GM10266 (cell line): ENCODE measurements at regions not wholly inside any gene's neighbourhood (a gene's known extent, or its start where the extent isn't known, plus 50 kb on each side); places are given as distances from the start of the nearest gene placed in this dataset.
A peak's percentile ranks its signal among the peaks of the same experiment; 100 is the strongest.

Experiments used
- DNase-seq: peaks from one replicate; pipeline ENCODE4 v3.0.0; 2012; ENCODE audit errors: extremely low spot score
- CTCF ChIP-seq: IDR thresholded peaks from 2 replicates; pipeline ENCODE4 v1.5.1; 2012; ENCODE audit warnings: mild to moderate bottlenecking, low read depth; ENCODE audit not compliant: control insufficient read depth, insufficient read depth; ENCODE audit errors: missing control alignments

GRCh38 chr18:45519411-45520280 is 95.6 kb upstream of the SLC14A2 start:
- no peak for TF ChIP-seq CTCF
- DNase-seq, result no peak

DNA sequence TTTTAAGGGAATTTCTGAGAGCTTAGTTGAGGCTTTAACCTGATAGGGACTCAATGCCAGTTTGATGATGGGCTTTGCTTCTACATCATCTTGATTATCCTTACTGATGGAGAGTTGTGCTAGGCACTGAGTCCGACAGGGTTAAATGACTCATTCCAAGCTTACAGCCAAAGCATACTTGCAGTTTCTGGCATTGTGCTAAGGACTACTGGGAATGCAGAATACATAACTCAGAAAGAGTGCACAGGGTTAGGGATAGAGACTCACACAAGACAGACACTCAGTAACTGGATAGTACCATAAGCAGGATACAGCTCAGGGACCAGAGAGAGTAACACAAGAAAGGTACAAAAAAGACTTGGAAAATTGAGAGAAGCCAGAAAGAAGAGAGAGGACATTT is 94.1 kb upstream of the SLC14A2 start:
- no peak for DNase-seq
- TF ChIP-seq CTCF, result no peak

DNA sequence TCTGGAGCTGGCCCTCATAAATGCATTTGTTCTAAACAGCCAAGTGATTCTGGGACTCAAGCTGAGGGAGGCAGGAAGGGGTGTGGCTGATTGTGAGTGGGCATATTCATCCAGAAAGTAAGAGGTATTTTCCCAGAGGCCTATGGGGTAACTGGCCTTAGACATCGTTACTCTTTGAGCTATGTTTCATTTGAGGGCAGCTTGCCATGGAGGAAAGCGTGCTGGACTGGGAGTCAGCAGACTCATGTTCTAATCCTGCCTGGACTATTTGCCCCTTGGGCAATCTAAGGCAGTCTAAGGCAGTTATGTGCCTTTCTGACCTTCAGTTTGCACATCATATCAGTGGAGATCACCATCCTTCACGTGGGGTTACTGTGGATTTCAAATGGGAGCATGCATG is 93.5 kb upstream of the SLC14A2 start:
- DNase-seq, result peak; percentile 16
- no peak for TF ChIP-seq CTCF

DNA sequence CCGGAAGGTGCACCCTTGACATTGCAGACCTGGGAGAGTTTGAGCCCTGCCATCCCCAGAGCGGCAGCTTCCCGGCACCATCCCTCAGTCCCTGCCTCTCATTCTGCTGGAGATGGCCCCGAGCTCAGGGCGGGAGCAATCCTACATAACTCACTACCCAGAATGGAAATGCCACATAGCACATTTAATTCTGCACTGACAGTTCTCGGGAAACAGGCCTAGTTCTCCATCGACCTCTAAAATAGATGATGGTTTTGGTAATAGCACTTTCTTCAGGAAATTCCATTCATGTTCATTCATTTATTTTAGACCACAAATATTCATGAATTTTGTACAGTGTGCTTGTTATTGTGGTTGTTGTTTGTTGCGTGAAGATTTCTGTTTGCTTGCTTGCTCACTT is 92.9 kb upstream of the SLC14A2 start:
- DNase-seq, result no peak
- TF ChIP-seq CTCF, result no peak

DNA sequence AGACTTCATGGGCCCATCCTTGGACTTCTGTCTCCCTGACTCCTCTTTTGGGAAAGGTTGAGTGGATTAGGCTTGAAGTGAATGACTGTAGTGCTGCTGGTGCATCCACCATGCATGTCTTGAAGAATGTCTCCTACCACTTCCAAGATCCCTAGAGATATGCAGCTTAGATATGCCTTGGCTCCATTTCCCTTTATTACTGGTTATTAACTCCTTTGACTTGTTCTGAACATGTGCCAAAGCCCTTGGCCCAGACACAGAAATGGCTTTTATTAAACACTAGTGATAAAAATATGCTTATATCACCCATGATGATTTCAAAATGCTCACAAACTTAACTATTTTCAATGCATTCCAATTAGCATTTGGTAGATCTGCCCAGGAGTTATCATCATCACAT is 90.0 kb upstream of the SLC14A2 start:
- no peak for TF ChIP-seq CTCF
- DNase-seq, result no peak

DNA sequence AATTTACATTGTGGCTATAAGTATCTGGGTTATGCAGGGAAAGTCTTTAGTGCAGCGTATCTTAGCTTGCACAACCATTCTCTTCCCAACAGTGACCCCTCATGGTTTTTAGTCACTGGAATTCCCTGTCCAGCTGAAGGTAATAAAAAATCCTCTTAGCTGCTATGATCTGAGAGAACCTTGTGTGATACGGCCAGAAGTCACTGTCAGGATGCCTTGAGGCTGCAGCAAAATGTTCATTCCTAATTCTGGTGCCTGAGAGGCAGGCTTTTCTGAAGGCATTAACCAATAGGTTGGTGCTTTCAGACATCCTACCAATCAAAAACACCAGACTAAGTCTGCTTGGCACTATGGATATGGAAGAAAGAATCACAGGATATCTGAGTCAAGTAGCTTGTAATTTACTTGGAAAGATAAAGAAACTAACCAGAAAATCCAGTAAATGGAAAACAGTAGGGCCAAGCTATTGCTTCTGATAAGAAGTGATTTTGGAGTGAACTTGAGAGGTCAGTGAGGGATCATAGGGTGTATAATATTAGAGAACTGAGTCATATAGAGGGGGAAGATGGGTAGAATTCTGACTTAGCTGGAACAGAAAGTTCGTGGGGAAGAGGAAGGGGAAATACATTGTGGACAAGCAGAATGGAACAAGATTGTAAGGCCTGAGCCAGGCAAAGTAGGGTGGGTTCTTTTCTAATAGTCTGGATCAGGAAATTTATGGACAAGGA is 89.0 kb upstream of the SLC14A2 start:
- no peak for DNase-seq
- no peak for TF ChIP-seq CTCF

- no peak for TF ChIP-seq CTCF
- no peak for DNase-seq
These were observed 87.4 kb upstream of the SLC14A2 start for GRCh38 chr18:45527891-45528290.
